Omental fat pad (tissue), 3 donors: ENCODE measurements at regions not wholly inside any gene's neighbourhood (a gene's known extent, or its start where the extent isn't known, plus 50 kb on each side); places are given as distances from the start of the nearest gene placed in this dataset.

ENCODE experiments used
- ATAC-seq: fragments of 150-250 bp; one replicate; pipeline ENCODE4 v1.9.1; 2016; ENCODE audit warnings: mild to moderate bottlenecking, moderate library complexity; ENCODE audit not compliant: low FRiP score
- DNase-seq: peaks from one replicate; pipeline ENCODE4 v3.0.0-alpha.2; 2019; ENCODE audit warnings: low spot score
- CTCF ChIP-seq, 3 donors: fragments of 450-650 bp; IDR thresholded peaks; one replicate each; pipeline ENCODE4 v1.5.1; 2016 to 2017; ENCODE audit warnings: antibody characterized with exemption in 3 of 3, mild to moderate bottlenecking in 3 of 3, moderate library complexity in 2 of 3

GRCh38 chr11:116650052-116650451 is 122.7 kb downstream of the BUD13 start:
- ATAC-seq (no peak), DNase-seq (no peak)
- TF ChIP-seq CTCF (IDR thresholded peaks at IDR 0.05): no peak

GRCh38 chr11:116649268-116649667 is 123.5 kb downstream of the BUD13 start:
- DNase-seq (no peak), ATAC-seq (no peak)
- no peak for TF ChIP-seq CTCF (IDR thresholded peaks at IDR 0.05)

GRCh38 chr11:116648247-116649174 is 124.3 kb downstream of the BUD13 start:
- ATAC-seq (no peak), DNase-seq (no peak)
- TF ChIP-seq CTCF (IDR thresholded peaks at IDR 0.05): no peak

- ATAC-seq (no peak), DNase-seq (no peak)
- TF ChIP-seq CTCF (IDR thresholded peaks at IDR 0.05): no peak
Observed at GRCh38 chr11:116647305-116648080, 125.3 kb downstream of the BUD13 start.

GRCh38 chr11:116646191-116646590 is 126.6 kb downstream of the BUD13 start:
- no peak for TF ChIP-seq CTCF (IDR thresholded peaks at IDR 0.05)
- no peak for ATAC-seq
- no peak for DNase-seq

GRCh38 chr11:116644941-116645305 is 127.9 kb downstream of the BUD13 start:
- TF ChIP-seq CTCF (IDR thresholded peaks at IDR 0.05): no peak
- DNase-seq (no peak), ATAC-seq (no peak)
